Ishikawa (cell line): ENCODE measurements at regions not wholly inside any gene's neighbourhood (a gene's known extent, or its start where the extent isn't known, plus 50 kb on each side); places are given as distances from the start of the nearest gene placed in this dataset.

Experiments used
- CEBPB ChIP-seq: IDR thresholded peaks from 2 replicates; pipeline ENCODE4 v1.6.1; 2012
- CREB1 ChIP-seq: IDR thresholded peaks from 2 replicates; pipeline ENCODE4 v1.6.1; 2012; ENCODE audit warnings: low read depth
- EGR1 ChIP-seq: IDR thresholded peaks from 2 replicates; pipeline ENCODE4 v1.6.1; 2012
- EP300 ChIP-seq: IDR thresholded peaks from 2 replicates; pipeline ENCODE4 v1.6.1; 2012; ENCODE audit warnings: borderline replicate concordance
- FOXM1 ChIP-seq: IDR thresholded peaks from 2 replicates; pipeline ENCODE4 v1.6.1; 2012; ENCODE audit warnings: low read depth, borderline replicate concordance
- NFIC ChIP-seq: IDR thresholded peaks from 2 replicates; pipeline ENCODE4 v1.6.1; 2012
- RAD21 ChIP-seq: IDR thresholded peaks from 2 replicates; pipeline ENCODE4 v1.6.1; 2012; ENCODE audit warnings: low read depth
- TAF1 ChIP-seq: IDR thresholded peaks from 2 replicates; pipeline ENCODE4 v1.6.1; 2012; ENCODE audit warnings: low read depth, mild to moderate bottlenecking
- TCF12 ChIP-seq: IDR thresholded peaks from 2 replicates; pipeline ENCODE4 v1.6.1; 2012; ENCODE audit warnings: low read depth
- TEAD4 ChIP-seq: IDR thresholded peaks from 2 replicates; pipeline ENCODE4 v1.6.1; 2012
- YY1 ChIP-seq: IDR thresholded peaks from 2 replicates; pipeline ENCODE4 v1.6.1; 2012; ENCODE audit warnings: low read depth
- ZBTB7A ChIP-seq: IDR thresholded peaks from 2 replicates; pipeline ENCODE4 v1.6.1; 2012; ENCODE audit warnings: low read depth
- TF ChIP-seq, protein P1 (sequence below): IDR thresholded peaks from 2 replicates; pipeline ENCODE4 v1.6.1; 2012; ENCODE audit warnings: low read depth, mild to moderate bottlenecking
- TF ChIP-seq, protein P2 (sequence below): IDR thresholded peaks from 2 replicates; pipeline ENCODE4 v1.6.1; 2012
- TF ChIP-seq, protein P3 (sequence below): IDR thresholded peaks from 2 replicates; pipeline ENCODE4 v1.6.1; 2012

DNA sequence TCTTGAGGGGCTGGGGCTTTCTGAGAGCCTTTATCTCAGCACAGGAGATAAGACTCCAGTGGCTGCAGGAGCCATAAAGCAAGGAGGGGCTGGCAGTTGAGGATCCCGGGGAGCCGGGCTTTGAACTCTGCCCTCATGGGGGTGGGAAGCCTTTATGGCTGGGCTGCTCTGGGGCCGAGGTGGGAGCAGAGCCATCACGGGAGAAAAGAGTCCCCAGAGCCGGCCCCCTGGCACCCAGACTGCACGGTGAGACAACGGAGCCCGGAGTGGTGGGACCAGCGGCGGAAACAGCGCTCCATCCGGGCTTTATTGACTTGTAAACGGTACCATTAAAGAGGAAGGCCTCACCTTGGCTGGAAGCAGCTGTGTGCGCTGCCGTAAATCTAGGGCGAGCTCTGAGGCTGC, 162.6 kb downstream of the MYCN start:
- TF ChIP-seq, protein P1, sequence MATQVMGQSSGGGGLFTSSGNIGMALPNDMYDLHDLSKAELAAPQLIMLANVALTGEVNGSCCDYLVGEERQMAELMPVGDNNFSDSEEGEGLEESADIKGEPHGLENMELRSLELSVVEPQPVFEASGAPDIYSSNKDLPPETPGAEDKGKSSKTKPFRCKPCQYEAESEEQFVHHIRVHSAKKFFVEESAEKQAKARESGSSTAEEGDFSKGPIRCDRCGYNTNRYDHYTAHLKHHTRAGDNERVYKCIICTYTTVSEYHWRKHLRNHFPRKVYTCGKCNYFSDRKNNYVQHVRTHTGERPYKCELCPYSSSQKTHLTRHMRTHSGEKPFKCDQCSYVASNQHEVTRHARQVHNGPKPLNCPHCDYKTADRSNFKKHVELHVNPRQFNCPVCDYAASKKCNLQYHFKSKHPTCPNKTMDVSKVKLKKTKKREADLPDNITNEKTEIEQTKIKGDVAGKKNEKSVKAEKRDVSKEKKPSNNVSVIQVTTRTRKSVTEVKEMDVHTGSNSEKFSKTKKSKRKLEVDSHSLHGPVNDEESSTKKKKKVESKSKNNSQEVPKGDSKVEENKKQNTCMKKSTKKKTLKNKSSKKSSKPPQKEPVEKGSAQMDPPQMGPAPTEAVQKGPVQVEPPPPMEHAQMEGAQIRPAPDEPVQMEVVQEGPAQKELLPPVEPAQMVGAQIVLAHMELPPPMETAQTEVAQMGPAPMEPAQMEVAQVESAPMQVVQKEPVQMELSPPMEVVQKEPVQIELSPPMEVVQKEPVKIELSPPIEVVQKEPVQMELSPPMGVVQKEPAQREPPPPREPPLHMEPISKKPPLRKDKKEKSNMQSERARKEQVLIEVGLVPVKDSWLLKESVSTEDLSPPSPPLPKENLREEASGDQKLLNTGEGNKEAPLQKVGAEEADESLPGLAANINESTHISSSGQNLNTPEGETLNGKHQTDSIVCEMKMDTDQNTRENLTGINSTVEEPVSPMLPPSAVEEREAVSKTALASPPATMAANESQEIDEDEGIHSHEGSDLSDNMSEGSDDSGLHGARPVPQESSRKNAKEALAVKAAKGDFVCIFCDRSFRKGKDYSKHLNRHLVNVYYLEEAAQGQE, result no peak
- TF ChIP-seq EP300 (no peak), TAF1 (no peak), RAD21 (no peak), ZBTB7A (no peak), TCF12 (no peak)
- TF ChIP-seq, protein P2, sequence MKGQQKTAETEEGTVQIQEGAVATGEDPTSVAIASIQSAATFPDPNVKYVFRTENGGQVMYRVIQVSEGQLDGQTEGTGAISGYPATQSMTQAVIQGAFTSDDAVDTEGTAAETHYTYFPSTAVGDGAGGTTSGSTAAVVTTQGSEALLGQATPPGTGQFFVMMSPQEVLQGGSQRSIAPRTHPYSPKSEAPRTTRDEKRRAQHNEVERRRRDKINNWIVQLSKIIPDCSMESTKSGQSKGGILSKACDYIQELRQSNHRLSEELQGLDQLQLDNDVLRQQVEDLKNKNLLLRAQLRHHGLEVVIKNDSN, result no peak

DNA sequence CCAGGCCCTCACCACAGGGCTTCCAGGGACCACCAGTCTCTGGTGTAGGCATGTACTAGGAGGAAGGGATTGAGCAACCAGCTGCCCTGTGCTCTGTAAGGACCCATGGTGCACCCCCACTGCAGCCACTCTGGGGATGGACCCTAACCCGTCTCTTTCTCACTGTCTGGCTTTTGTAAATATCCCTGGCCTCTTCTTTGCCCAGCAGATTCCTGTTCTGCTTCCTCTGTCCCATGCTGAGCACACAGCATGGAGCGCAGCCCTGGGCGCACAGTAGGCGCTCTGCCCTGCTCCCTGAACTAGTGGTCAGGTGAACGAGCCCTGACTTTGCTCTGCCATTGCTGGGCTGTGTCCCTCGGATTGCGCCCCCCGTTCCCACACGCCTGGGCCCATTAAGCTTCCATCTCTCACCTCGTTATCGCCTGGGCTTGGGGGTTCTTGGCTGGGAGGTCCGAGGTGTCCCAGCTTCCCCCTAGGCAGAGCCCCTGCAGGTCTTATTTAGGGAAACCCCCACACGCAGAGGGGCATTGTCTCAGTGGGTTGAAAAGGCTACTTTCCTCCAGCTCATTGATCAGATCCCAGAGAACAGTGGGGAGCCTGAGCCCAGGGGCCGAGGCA, 162.1 kb downstream of the MYCN start:
- TF ChIP-seq NFIC, result no peak
- TF ChIP-seq, protein P2, result no peak
- no peak for TF ChIP-seq EGR1
- TF ChIP-seq FOXM1, result no peak
- TF ChIP-seq EP300, result no peak
- no peak for TF ChIP-seq CREB1
- no peak for TF ChIP-seq TCF12
- TF ChIP-seq TEAD4, result no peak
- no peak for TF ChIP-seq ZBTB7A
- no peak for TF ChIP-seq TAF1
- no peak for TF ChIP-seq RAD21

DNA sequence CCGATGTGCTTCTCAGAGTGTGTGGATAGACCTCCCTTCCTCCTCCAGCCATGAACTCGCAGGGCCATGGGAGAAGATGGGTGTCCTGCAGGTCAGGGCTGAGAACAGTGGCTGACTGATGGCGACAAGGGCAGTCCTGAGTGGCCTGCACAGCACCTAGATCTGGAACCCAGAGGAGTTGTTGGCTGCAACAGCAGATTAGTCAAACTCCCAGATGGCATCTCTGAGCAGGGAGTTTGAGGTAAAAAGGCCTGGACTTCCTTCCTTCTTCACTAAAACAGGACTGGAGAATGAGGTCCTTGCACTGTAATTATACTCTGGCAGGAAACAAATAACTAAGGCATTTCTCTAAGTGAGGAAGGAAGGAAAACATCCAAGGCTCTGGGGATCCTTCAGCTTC, 160.8 kb downstream of the MYCN start:
- TF ChIP-seq ZBTB7A, result no peak
- no peak for TF ChIP-seq NFIC
- TF ChIP-seq, protein P1, result no peak
- no peak for TF ChIP-seq RAD21
- TF ChIP-seq CEBPB, result no peak
- TF ChIP-seq, protein P2, result no peak
- TF ChIP-seq FOXM1, result no peak
- no peak for TF ChIP-seq TEAD4
- no peak for TF ChIP-seq YY1
- TF ChIP-seq, protein P3, sequence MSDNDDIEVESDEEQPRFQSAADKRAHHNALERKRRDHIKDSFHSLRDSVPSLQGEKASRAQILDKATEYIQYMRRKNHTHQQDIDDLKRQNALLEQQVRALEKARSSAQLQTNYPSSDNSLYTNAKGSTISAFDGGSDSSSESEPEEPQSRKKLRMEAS, result no peak
- no peak for TF ChIP-seq TAF1
- TF ChIP-seq TCF12, result no peak
- no peak for TF ChIP-seq EP300
- no peak for TF ChIP-seq EGR1
- TF ChIP-seq CREB1, result no peak

DNA sequence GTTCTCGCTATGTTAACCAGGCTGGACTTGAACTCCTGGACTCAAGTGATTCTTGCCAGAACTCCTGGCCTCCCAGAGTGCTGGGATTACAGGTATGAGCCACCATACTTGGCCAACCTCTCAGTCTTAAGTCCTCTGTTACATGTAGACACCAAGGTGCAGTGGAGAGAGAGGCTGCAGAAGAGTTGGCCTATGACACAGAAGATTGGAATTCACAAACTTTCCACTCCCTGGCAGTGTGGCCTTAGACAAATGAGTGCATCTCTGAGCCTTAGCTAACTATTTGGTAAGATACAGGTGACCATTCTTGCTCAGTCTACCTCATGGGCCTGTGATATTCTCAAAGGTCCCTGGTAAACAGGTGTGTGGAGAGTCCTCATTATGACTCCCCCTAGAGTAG, 159.7 kb downstream of the MYCN start:
- TF ChIP-seq RAD21, result no peak
- no peak for TF ChIP-seq TCF12
- TF ChIP-seq TAF1, result no peak

DNA sequence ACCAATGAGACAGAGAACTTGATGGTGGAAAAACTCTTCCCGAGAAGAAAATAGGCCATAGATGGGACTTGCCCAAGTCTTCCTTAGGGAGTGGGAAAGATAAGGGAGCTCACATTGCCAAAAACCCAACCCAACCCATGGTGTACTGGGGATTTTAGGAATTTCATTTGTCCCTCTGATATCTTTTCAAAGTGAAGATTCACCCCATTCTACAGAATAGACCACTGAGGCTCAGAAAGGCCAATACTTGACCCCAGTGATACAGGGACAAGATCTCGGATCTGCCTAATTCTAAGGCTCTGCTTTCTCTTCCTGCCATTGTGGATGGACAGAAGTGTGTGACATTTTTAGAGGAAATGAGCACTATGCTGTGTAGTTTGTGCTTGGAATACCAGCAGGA, 159.0 kb downstream of the MYCN start:
- no peak for TF ChIP-seq EP300
- TF ChIP-seq, protein P1, result no peak
- TF ChIP-seq CEBPB, result no peak
- no peak for TF ChIP-seq TEAD4
- TF ChIP-seq EGR1, result no peak
- TF ChIP-seq TAF1, result no peak
- no peak for TF ChIP-seq RAD21
- no peak for TF ChIP-seq TCF12
- no peak for TF ChIP-seq ZBTB7A
- TF ChIP-seq CREB1, result no peak
- no peak for TF ChIP-seq YY1
- no peak for TF ChIP-seq FOXM1
- TF ChIP-seq, protein P2, result no peak
